ENCODE measurements at regions not wholly inside any gene's neighbourhood (a gene's known extent, or its start where the extent isn't known, plus 50 kb on each side); places are given as distances from the start of the nearest gene placed in this dataset.

- no peak for TF ChIP-seq POLR2A (IDR thresholded peaks at IDR 0.05)
- TF ChIP-seq CTCF (IDR thresholded peaks at IDR 0.05), result no peak
Observed at GRCh38 chr18:10147226-10147625, 233.4 kb downstream of the VAPA start.
